OCI-LY3 (cell line): ENCODE measurements at regions not wholly inside any gene's neighbourhood (a gene's known extent, or its start where the extent isn't known, plus 50 kb on each side); places are given as distances from the start of the nearest gene placed in this dataset.
A peak's percentile ranks its signal among the peaks of the same experiment; 100 is the strongest.

ENCODE experiments used
- CTCF ChIP-seq: fragments of 200-600, 300-600 bp; sonication (generic); IDR thresholded peaks from 2 replicates; pipeline ENCODE4 v1.5.1; 2014; ENCODE audit warnings: antibody characterized with exemption, low read length, low read depth
- EZH2phosphoT487 ChIP-seq: fragments of 200-600 bp; shearing (Covaris generic); IDR thresholded peaks from 2 replicates; pipeline ENCODE4 v1.6.1; 2018; ENCODE audit warnings: antibody characterized with exemption, mixed run types, low read depth

- peak; percentile 93 for TF ChIP-seq CTCF
- no peak for TF ChIP-seq EZH2phosphoT487
These were observed 301.1 kb downstream of the DUSP6 start for GRCh38 chr12:89051065-89051677.
